HCT116 (cell line): ENCODE measurements at regions not wholly inside any gene's neighbourhood (a gene's known extent, or its start where the extent isn't known, plus 50 kb on each side); places are given as distances from the start of the nearest gene placed in this dataset.

ENCODE experiments used
- ATAC-seq: fragments of 200-7000 bp; cut with Tn5 transposase; 2 replicates; pipeline ENCODE4 v1.9.1; 2020; ENCODE audit warnings: mild to moderate bottlenecking, moderate library complexity
- BruUV-seq: library from RNA; stranded (reverse); fragments of 400-500 nt; replicated peaks from 2 replicates; lab custom pipeline; 2021; lab: Mats Ljungman, UMichigan
- CTCF ChIA-PET: fragments of 300-600 bp; sonication (Branson Sonifier 250); formaldehyde crosslinking; loops from one replicate; lab custom pipeline; 2021; ENCODE audit warnings: antibody characterized with exemption; lab: Charles Lee
- POLR2A ChIA-PET: fragments of 300-600, 350-600 bp; sonication (Branson Sonifier 250); formaldehyde crosslinking; loops from one replicate; lab custom pipeline; 2021; ENCODE audit warnings: antibody characterized with exemption; lab: Charles Lee
- RAD21 ChIA-PET, 2 experiments: fragments of 300-600 bp; sonication (Branson Sonifier 250); formaldehyde crosslinking; loops; one replicate each; lab custom pipeline; 2023; ENCODE audit warnings: low total read pairs in 2 of 2; ENCODE audit not compliant: uncharacterized antibody in 2 of 2, unreplicated experiment in 2 of 2, low non-redundant PET in 1 of 2; lab: Charles Lee
- DNase-seq: peaks from one replicate; pipeline ENCODE4 v3.0.0-alpha.2; 2010; ENCODE audit warnings: low read depth, low spot score
- H2AFZ ChIP-seq: fragments of 200-600 bp; shearing (Covaris generic), sonication (generic); 2 replicates; pipeline ENCODE4 v1.6.1; 2017; ENCODE audit warnings: low read depth, mixed run types, mixed read lengths, antibody characterized with exemption, low read length; ENCODE audit not compliant: poor library complexity, severe bottlenecking
- H3K27ac ChIP-seq: 2 replicates; pipeline ENCODE4 v1.5.1; 2012; ENCODE audit warnings: low read depth, low read length
- H3K27me3 ChIP-seq: fragments of 200-600 bp; sonication (generic); 2 replicates; pipeline ENCODE4 v1.6.1; 2016; ENCODE audit warnings: mixed run types, low read length, mixed read lengths; ENCODE audit not compliant: insufficient read depth
- H3K36me3 ChIP-seq, 2 experiments: fragments of 200-500 bp in 1 of 2; fragments of 200-600 bp in 1 of 2; sonication (Bioruptor generic) in 1 of 2; sonication (generic) in 1 of 2; 2 replicates each; pipeline versions ENCODE4 v1.5.1 to v1.6.1; 2014 to 2016; ENCODE audit warnings: low read length in 2 of 2, inconsistent platforms in 1 of 2, mixed read lengths in 1 of 2, mixed run types in 1 of 2; ENCODE audit not compliant: insufficient read depth in 2 of 2, control insufficient read depth in 1 of 2
- H3K4me1 ChIP-seq, 2 experiments: fragments of 200-600 bp in 1 of 2; sonication (generic) in 1 of 2; 2 replicates each; pipeline versions ENCODE4 v1.5.1 to v1.6.1; 2012 to 2017; ENCODE audit warnings: low read length in 2 of 2, inconsistent platforms in 1 of 2, mild to moderate bottlenecking in 1 of 2, mixed read lengths in 1 of 2, mixed run types in 1 of 2, moderate library complexity in 1 of 2; ENCODE audit not compliant: insufficient read depth in 2 of 2, control insufficient read depth in 1 of 2
- H3K4me2 ChIP-seq: fragments of 200-600 bp; sonication (generic); 2 replicates; pipeline ENCODE4 v1.6.1; 2017; ENCODE audit warnings: mixed run types, low read length, mixed read lengths
- H3K4me3 ChIP-seq, 2 experiments: fragments of 200-600 bp in 1 of 2; sonication (generic) in 1 of 2; replicated peaks in 1 of 2; 2 replicates each; pipeline ENCODE4 v1.5.1; 2011 to 2016; ENCODE audit warnings: low read length in 2 of 2, control low read depth in 1 of 2, low read depth in 1 of 2, mild to moderate bottlenecking in 1 of 2, mixed read lengths in 1 of 2, mixed run types in 1 of 2
- H3K79me2 ChIP-seq: fragments of 200-600 bp; sonication (generic); 2 replicates; pipeline ENCODE4 v1.6.1; 2017; ENCODE audit warnings: mild to moderate bottlenecking, mixed run types, low read length, moderate library complexity, mixed read lengths; ENCODE audit not compliant: insufficient read depth
- H3K9ac ChIP-seq: fragments of 200-600 bp; sonication (generic); 2 replicates; pipeline ENCODE4 v1.6.1; 2016; ENCODE audit warnings: low read length, mixed read lengths
- H3K9me2 ChIP-seq: fragments of 200-600 bp; sonication (generic), shearing (Covaris generic); 2 replicates; pipeline ENCODE4 v1.6.1; 2017; ENCODE audit warnings: mixed run types, mild to moderate bottlenecking, moderate library complexity; ENCODE audit not compliant: insufficient read depth
- H3K9me3 ChIP-seq, 2 experiments: fragments of 200-500 bp in 1 of 2; fragments of 200-600 bp in 1 of 2; sonication (Bioruptor generic) in 1 of 2; sonication (generic) in 1 of 2; 2 replicates each; pipeline ENCODE4 v1.6.1; 2014 to 2017; ENCODE audit warnings: low read length in 2 of 2, mixed read lengths in 2 of 2, inconsistent platforms in 1 of 2, low read depth in 1 of 2, mild to moderate bottlenecking in 1 of 2, mixed run types in 1 of 2, moderate library complexity in 1 of 2; ENCODE audit not compliant: control insufficient read depth in 1 of 2, insufficient read depth in 1 of 2
- H4K20me1 ChIP-seq: fragments of 200-600 bp; sonication (generic), shearing (Covaris generic); 2 replicates; pipeline ENCODE4 v1.6.1; 2017; ENCODE audit warnings: mixed run types, mild to moderate bottlenecking, moderate library complexity; ENCODE audit not compliant: insufficient read depth
- ATF3 ChIP-seq: IDR thresholded peaks from 2 replicates; pipeline ENCODE4 v1.6.1; 2012
- CEBPB ChIP-seq: IDR thresholded peaks from 2 replicates; pipeline ENCODE4 v1.6.1; 2012; ENCODE audit warnings: low read depth
- EGR1 ChIP-seq: IDR thresholded peaks from 2 replicates; pipeline ENCODE4 v1.6.1; 2012; ENCODE audit warnings: low read depth
- EZH2 ChIP-seq: fragments of 200-600 bp; sonication (generic); IDR thresholded peaks from 2 replicates; pipeline ENCODE4 v1.6.1; 2017; ENCODE audit warnings: antibody characterized with exemption, mixed run types
- FOSL1 ChIP-seq: IDR thresholded peaks from 2 replicates; pipeline ENCODE4 v1.6.1; 2012; ENCODE audit warnings: low read depth
- JUND ChIP-seq: IDR thresholded peaks from 2 replicates; pipeline ENCODE4 v1.6.1; 2012
- POLR2AphosphoS5 ChIP-seq: IDR thresholded peaks from 2 replicates; pipeline ENCODE4 v1.6.1; 2011; ENCODE audit warnings: mild to moderate bottlenecking, low read depth, low read length, moderate library complexity
- RAD21 ChIP-seq: IDR thresholded peaks from 2 replicates; pipeline ENCODE4 v1.6.1; 2012; ENCODE audit warnings: low read depth, mild to moderate bottlenecking
- REST ChIP-seq: IDR thresholded peaks from 2 replicates; pipeline ENCODE4 v1.6.1; 2012; ENCODE audit warnings: low read depth
- SIN3A ChIP-seq: IDR thresholded peaks from 2 replicates; pipeline ENCODE4 v1.6.1; 2012; ENCODE audit warnings: low read depth
- SRF ChIP-seq: IDR thresholded peaks from 2 replicates; pipeline ENCODE4 v1.6.1; 2012; ENCODE audit warnings: low read depth
- TCF7L2 ChIP-seq: IDR thresholded peaks from 2 replicates; pipeline ENCODE4 v1.7.0; 2011; ENCODE audit warnings: borderline replicate concordance, inconsistent platforms; ENCODE audit not compliant: insufficient read depth, insufficient read length; ENCODE audit errors: extremely low read depth
- ZBTB33 ChIP-seq: IDR thresholded peaks from 2 replicates; pipeline ENCODE4 v1.6.1; 2011; ENCODE audit warnings: mild to moderate bottlenecking, low read length, moderate library complexity; ENCODE audit not compliant: insufficient replicate concordance; ENCODE audit errors: extremely low read depth
- ZFX ChIP-seq: fragments of 450-650 bp; IDR thresholded peaks from 2 replicates; pipeline ENCODE4 v1.6.1; 2017
- intact Hi-C: fragments of 100-400 bp; cut with micrococcal nuclease; formaldehyde crosslinking; loops from 2 replicates; pipeline ENCODE4 v1.10.0; 2022
- TF ChIP-seq, protein P1 (sequence below), 3 experiments: fragments of 200-600 bp in 1 of 3; sonication (generic) in 1 of 3; IDR thresholded peaks in 2 of 3; conservative IDR thresholded peaks in 1 of 3; 2 replicates each; pipeline ENCODE4 v1.5.1; 2012 to 2017; ENCODE audit warnings: low read depth in 2 of 3, low read length in 2 of 3, antibody characterized with exemption in 1 of 3, borderline replicate concordance in 1 of 3, control low read depth in 1 of 3, mild to moderate bottlenecking in 1 of 3, mixed read lengths in 1 of 3, mixed run types in 1 of 3, moderate library complexity in 1 of 3; ENCODE audit not compliant: insufficient read depth in 1 of 3
- TF ChIP-seq, protein P2 (sequence below): IDR thresholded peaks from 2 replicates; pipeline ENCODE4 v1.6.1; 2012

- H3K27me3 ChIP-seq, result no peaks in the 10 kb centered on the region
- H3K36me3 ChIP-seq, result no peaks in the 10 kb centered on the region
- CTCF ChIA-PET, result no interaction called here
- no TSS peak for BruUV-seq
- no peaks in the 10 kb centered on the region for H3K9me2 ChIP-seq
- TF ChIP-seq ATF3 (no peak), RAD21 (no peak), EZH2 (no peak), FOSL1 (no peak), ZBTB33 (no peak), JUND (no peak), POLR2AphosphoS5 (no peak), ZFX (no peak), EGR1 (no peak), TCF7L2 (no peak), CEBPB (no peak), REST (no peak), SRF (no peak), SIN3A (no peak)
- TF ChIP-seq, protein P1, sequence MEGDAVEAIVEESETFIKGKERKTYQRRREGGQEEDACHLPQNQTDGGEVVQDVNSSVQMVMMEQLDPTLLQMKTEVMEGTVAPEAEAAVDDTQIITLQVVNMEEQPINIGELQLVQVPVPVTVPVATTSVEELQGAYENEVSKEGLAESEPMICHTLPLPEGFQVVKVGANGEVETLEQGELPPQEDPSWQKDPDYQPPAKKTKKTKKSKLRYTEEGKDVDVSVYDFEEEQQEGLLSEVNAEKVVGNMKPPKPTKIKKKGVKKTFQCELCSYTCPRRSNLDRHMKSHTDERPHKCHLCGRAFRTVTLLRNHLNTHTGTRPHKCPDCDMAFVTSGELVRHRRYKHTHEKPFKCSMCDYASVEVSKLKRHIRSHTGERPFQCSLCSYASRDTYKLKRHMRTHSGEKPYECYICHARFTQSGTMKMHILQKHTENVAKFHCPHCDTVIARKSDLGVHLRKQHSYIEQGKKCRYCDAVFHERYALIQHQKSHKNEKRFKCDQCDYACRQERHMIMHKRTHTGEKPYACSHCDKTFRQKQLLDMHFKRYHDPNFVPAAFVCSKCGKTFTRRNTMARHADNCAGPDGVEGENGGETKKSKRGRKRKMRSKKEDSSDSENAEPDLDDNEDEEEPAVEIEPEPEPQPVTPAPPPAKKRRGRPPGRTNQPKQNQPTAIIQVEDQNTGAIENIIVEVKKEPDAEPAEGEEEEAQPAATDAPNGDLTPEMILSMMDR (IDR thresholded peaks at IDR 0.05 in 2 of 3, conservative IDR thresholded peaks at IDR 0.05 in 1 of 3; ENCODE audit: borderline replicate concordance in 1 of 3, insufficient read depth in 1 of 3, low read depth in 2 of 3, low read length in 2 of 3), result no peak
- TF ChIP-seq, protein P2, sequence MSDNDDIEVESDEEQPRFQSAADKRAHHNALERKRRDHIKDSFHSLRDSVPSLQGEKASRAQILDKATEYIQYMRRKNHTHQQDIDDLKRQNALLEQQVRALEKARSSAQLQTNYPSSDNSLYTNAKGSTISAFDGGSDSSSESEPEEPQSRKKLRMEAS, result no peak
- intact Hi-C loops, result no loop called here
- H3K9ac ChIP-seq, result no peak overlapping the region
- H3K4me1 ChIP-seq, result no peaks in the 10 kb centered on the region
- RAD21 ChIA-PET, result no interaction called here
- no peaks in the 10 kb centered on the region for H4K20me1 ChIP-seq
- DNase-seq (no peak), ATAC-seq (no peak)
- H3K4me3 ChIP-seq, result no peak overlapping the region
- H3K9me3 ChIP-seq, result no peaks in the 10 kb centered on the region
- H3K4me2 ChIP-seq, result no peak overlapping the region
- no peaks in the 10 kb centered on the region for H3K79me2 ChIP-seq
- POLR2A ChIA-PET, result no interaction called here
- no peak overlapping the region for H2AFZ ChIP-seq
- no peak overlapping the region for H3K27ac ChIP-seq
Observed at GRCh38 chr11:92894197-92894596, 75.3 kb upstream of the MTNR1B start.
